RWPE1 (cell line): ENCODE measurements at regions not wholly inside any gene's neighbourhood (a gene's known extent, or its start where the extent isn't known, plus 50 kb on each side); places are given as distances from the start of the nearest gene placed in this dataset.

Experiments
- CTCF ChIA-PET: fragments of 350-600 bp; sonication (Branson Sonifier 250); formaldehyde crosslinking; extraction: SDS; loops from one replicate; lab custom pipeline; 2021; lab: Yijun Ruan, JAX
- POLR2A ChIA-PET: fragments of 400-600 bp; formaldehyde crosslinking; extraction: SDS; loops from one replicate; lab custom pipeline; 2020; ENCODE audit warnings: antibody characterized with exemption; ENCODE audit not compliant: low non-redundant PET; lab: Yijun Ruan, JAX
- DNase-seq: peaks from one replicate; pipeline ENCODE4 v3.0.0; 2012; ENCODE audit warnings: low spot score
- H3K27ac ChIP-seq: fragments of 450-650 bp; 2 replicates; pipeline ENCODE4 v1.5.1; 2017
- CTCF ChIP-seq: fragments of 450-650 bp; conservative IDR thresholded peaks from 2 replicates; pipeline ENCODE4 v1.5.1; 2017; ENCODE audit warnings: low read depth, mild to moderate bottlenecking

- ChIA-PET CTCF (no interaction called here), POLR2A (no interaction called here)
- no peak overlapping the region for H3K27ac ChIP-seq
- TF ChIP-seq CTCF, result no peak
- no peak for DNase-seq
Measured at GRCh38 chr12:19998411-19998810, 369.9 kb upstream of the PDE3A start.

GRCh38 chr12:19998961-19999804 is 369.2 kb upstream of the PDE3A start:
- no peak overlapping the region for H3K27ac ChIP-seq
- DNase-seq, result no peak
- ChIA-PET POLR2A (no interaction called here), CTCF (no interaction called here)
- TF ChIP-seq CTCF, result no peak

GRCh38 chr12:19999805-20000138 is 368.6 kb upstream of the PDE3A start:
- no peak for DNase-seq
- no peak overlapping the region for H3K27ac ChIP-seq
- ChIA-PET POLR2A (no interaction called here), CTCF (no interaction called here)
- TF ChIP-seq CTCF, result no peak

- no peak overlapping the region for H3K27ac ChIP-seq
- POLR2A ChIA-PET, result no interaction called here
- no peak for DNase-seq
- no peak for TF ChIP-seq CTCF
- CTCF ChIA-PET, result interaction anchor here (1.0 kb wide), 1 partner anchor 15 kb away, joined by 3 read pairs; no protein-coding TSS in a partner anchor
Measured at GRCh38 chr12:20000229-20000849, 368.0 kb upstream of the PDE3A start.

GRCh38 chr12:20003252-20003651 is 365.1 kb upstream of the PDE3A start:
- ChIA-PET POLR2A (interaction anchor here (0.6 kb wide), 1 partner anchor 40 kb away, joined by 3 read pairs; no protein-coding TSS in a partner anchor), CTCF (interaction anchor here (0.6 kb wide), 1 partner anchor 149 kb away, joined by 3 read pairs; no protein-coding TSS in a partner anchor)
- H3K27ac ChIP-seq, result no peak overlapping the region
- no peak for TF ChIP-seq CTCF
- DNase-seq, result no peak

- no peak for DNase-seq
- POLR2A ChIA-PET, result no interaction called here
- TF ChIP-seq CTCF, result no peak
- CTCF ChIA-PET, result interaction anchor here (0.6 kb wide), 1 partner anchor 676 kb away, joined by 4 read pairs; no protein-coding TSS in a partner anchor
- no peak overlapping the region for H3K27ac ChIP-seq
Measured at GRCh38 chr12:20004952-20005351, 363.4 kb upstream of the PDE3A start.
